ENCODE measurements at regions not wholly inside any gene's neighbourhood (a gene's known extent, or its start where the extent isn't known, plus 50 kb on each side); places are given as distances from the start of the nearest gene placed in this dataset.

DNA sequence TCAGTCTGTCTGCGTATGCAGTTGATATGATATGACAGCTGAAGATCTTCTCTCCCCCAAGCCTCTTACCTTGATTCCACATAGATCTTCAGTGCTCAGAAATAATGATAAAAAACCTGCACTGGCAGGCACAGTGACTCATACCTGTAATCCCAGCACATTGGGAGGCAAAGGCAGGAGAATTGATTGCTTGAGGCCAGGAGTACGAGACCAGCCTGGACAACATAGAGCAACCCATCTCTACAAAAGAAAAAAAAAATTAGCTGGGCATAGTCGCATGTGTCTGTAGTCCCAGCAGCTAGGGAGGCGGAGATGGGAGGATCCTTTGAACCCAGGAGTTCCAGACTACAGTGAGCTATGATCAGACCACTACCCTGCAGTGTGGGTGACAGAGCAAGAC, 551.0 kb upstream of the MIR17HG start:
- TF ChIP-seq EZH2 (IDR thresholded peaks at IDR 0.05; ENCODE audit: borderline replicate concordance, low read depth, low read length, poor library complexity, severe bottlenecking): no peak
- TF ChIP-seq, protein P1, sequence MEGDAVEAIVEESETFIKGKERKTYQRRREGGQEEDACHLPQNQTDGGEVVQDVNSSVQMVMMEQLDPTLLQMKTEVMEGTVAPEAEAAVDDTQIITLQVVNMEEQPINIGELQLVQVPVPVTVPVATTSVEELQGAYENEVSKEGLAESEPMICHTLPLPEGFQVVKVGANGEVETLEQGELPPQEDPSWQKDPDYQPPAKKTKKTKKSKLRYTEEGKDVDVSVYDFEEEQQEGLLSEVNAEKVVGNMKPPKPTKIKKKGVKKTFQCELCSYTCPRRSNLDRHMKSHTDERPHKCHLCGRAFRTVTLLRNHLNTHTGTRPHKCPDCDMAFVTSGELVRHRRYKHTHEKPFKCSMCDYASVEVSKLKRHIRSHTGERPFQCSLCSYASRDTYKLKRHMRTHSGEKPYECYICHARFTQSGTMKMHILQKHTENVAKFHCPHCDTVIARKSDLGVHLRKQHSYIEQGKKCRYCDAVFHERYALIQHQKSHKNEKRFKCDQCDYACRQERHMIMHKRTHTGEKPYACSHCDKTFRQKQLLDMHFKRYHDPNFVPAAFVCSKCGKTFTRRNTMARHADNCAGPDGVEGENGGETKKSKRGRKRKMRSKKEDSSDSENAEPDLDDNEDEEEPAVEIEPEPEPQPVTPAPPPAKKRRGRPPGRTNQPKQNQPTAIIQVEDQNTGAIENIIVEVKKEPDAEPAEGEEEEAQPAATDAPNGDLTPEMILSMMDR (conservative IDR thresholded peaks at IDR 0.05; ENCODE audit: low read depth, low read length): no peak

All from A673 (cell line).